ENCODE measurements at regions not wholly inside any gene's neighbourhood (a gene's known extent, or its start where the extent isn't known, plus 50 kb on each side); places are given as distances from the start of the nearest gene placed in this dataset. TPM values are rescaled to one million over a fixed set of nuclear protein-coding genes. Genes with fewer than 3 reads are reported as not detected.

- POLR2A ChIA-PET, result interaction anchor here (0.7 kb wide), 1 partner anchor 10 kb away, joined by 3 read pairs; no protein-coding TSS in a partner anchor
- no TSS peak for BruUV-seq (replicated peaks)
- H3K36me3 ChIP-seq (ENCODE audit: insufficient read depth, low read length), result no peaks in the 10 kb centered on the region
- DNase-seq (ENCODE audit: low spot score), result no peak
- no peak overlapping the region for H3K4me3 ChIP-seq (ENCODE audit: low read depth, low read length, poor library complexity, severe bottlenecking)
- H3K4me1 ChIP-seq (ENCODE audit: insufficient read depth, low read length, poor library complexity, severe bottlenecking), result no peaks in the 10 kb centered on the region
- H3K9me2 ChIP-seq (ENCODE audit: insufficient read depth, low read length), result no peaks in the 10 kb centered on the region
- no peaks in the 10 kb centered on the region for H3K79me2 ChIP-seq (ENCODE audit: insufficient read depth, low read depth, low read length)
- H4K20me1 ChIP-seq (ENCODE audit: insufficient read depth, low read length), result no peaks in the 10 kb centered on the region
- intact Hi-C loops (cut with micrococcal nuclease; ENCODE audit: unreplicated experiment), result no loop called here
- TF ChIP-seq EZH2phosphoT487 (IDR thresholded peaks at IDR 0.05; ENCODE audit: borderline replicate concordance, low read depth, low read length) (no peak), CTCF (conservative IDR thresholded peaks at IDR 0.05; ENCODE audit: low read length) (no peak)
- no peaks in the 10 kb centered on the region for H3K9me3 ChIP-seq (ENCODE audit: low read length)
- no peak overlapping the region for H2AFZ ChIP-seq (ENCODE audit: low read length)
- CTCF ChIA-PET (ENCODE audit: unreplicated experiment), result no interaction called here
- no peak overlapping the region for H3K27ac ChIP-seq (ENCODE audit: low read depth, low read length, poor library complexity, severe bottlenecking)
- no peak overlapping the region for H3K4me2 ChIP-seq (ENCODE audit: low read length)
Measured at GRCh38 chr4:44120646-44121045, 328.0 kb downstream of the KCTD8 start.

GRCh38 chr4:44121210-44121609 lies 327.4 kb downstream of the KCTD8 start:
- Histone ChIP-seq H3K9me3 (ENCODE audit: low read length) (no peaks in the 10 kb centered on the region), H4K20me1 (ENCODE audit: insufficient read depth, low read length) (no peaks in the 10 kb centered on the region), H3K9me2 (ENCODE audit: insufficient read depth, low read length) (no peaks in the 10 kb centered on the region), H3K79me2 (ENCODE audit: insufficient read depth, low read depth, low read length) (no peaks in the 10 kb centered on the region), H3K27ac (ENCODE audit: low read depth, low read length, poor library complexity, severe bottlenecking) (no peak overlapping the region), H3K4me1 (ENCODE audit: insufficient read depth, low read length, poor library complexity, severe bottlenecking) (no peaks in the 10 kb centered on the region), H2AFZ (ENCODE audit: low read length) (no peak overlapping the region), H3K36me3 (ENCODE audit: insufficient read depth, low read length) (no peaks in the 10 kb centered on the region), H3K4me3 (ENCODE audit: low read depth, low read length, poor library complexity, severe bottlenecking) (no peak overlapping the region), H3K4me2 (ENCODE audit: low read length) (no peak overlapping the region)
- ChIA-PET CTCF (ENCODE audit: unreplicated experiment) (no interaction called here), POLR2A (interaction anchor here (1.0 kb wide), 1 partner anchor 35 kb away, joined by 4 read pairs; no protein-coding TSS in a partner anchor)
- BruUV-seq (replicated peaks), result no TSS peak
- DNase-seq (ENCODE audit: low spot score), result no peak
- no peak for TF ChIP-seq EZH2phosphoT487 (IDR thresholded peaks at IDR 0.05; ENCODE audit: borderline replicate concordance, low read depth, low read length)
- TF ChIP-seq CTCF (conservative IDR thresholded peaks at IDR 0.05; ENCODE audit: low read length), result no peak
- intact Hi-C loops (cut with micrococcal nuclease; ENCODE audit: unreplicated experiment), result no loop called here

Small RNA genes in the stretch of these regions (small RNA-seq; reads per million reads assigned to genes)
- gene AC098590.2 (not detected), gene RN7SL193P (not detected)
